Osteocyte (in vitro differentiated cells): ENCODE measurements at regions not wholly inside any gene's neighbourhood (a gene's known extent, or its start where the extent isn't known, plus 50 kb on each side); places are given as distances from the start of the nearest gene placed in this dataset.

ENCODE experiments used
- DNase-seq: peaks from one replicate; pipeline ENCODE4 v3.0.0; 2021; ENCODE audit warnings: mixed read lengths; ENCODE audit not compliant: unreplicated experiment; ENCODE audit errors: extremely low spot score
- H3K27ac Mint-ChIP-seq: one replicate; pipeline ENCODE4 v1.8.0; 2021; ENCODE audit warnings: mild to moderate bottlenecking, mixed read lengths; ENCODE audit not compliant: unreplicated experiment
- H3K27me3 Mint-ChIP-seq: one replicate; pipeline ENCODE4 v1.8.0; 2021; ENCODE audit warnings: mixed read lengths; ENCODE audit not compliant: unreplicated experiment
- H3K36me3 Mint-ChIP-seq: one replicate; pipeline ENCODE4 v1.8.0; 2021; ENCODE audit warnings: mixed read lengths; ENCODE audit not compliant: unreplicated experiment
- H3K4me1 Mint-ChIP-seq: one replicate; pipeline ENCODE4 v1.8.0; 2021; ENCODE audit warnings: mixed read lengths; ENCODE audit not compliant: unreplicated experiment
- H3K4me3 Mint-ChIP-seq: one replicate; pipeline ENCODE4 v1.8.0; 2021; ENCODE audit warnings: mild to moderate bottlenecking, moderate library complexity, mixed read lengths; ENCODE audit not compliant: unreplicated experiment
- H3K9me3 Mint-ChIP-seq: one replicate; pipeline ENCODE4 v1.8.0; 2021; ENCODE audit warnings: mixed read lengths; ENCODE audit not compliant: unreplicated experiment
- CTCF ChIP-seq: fragments of 200-600 bp; sonication (generic); IDR thresholded peaks from 2 replicates; pipeline ENCODE4 v1.5.0; 2021; ENCODE audit warnings: antibody characterized with exemption, mild to moderate bottlenecking, moderate library complexity

DNA sequence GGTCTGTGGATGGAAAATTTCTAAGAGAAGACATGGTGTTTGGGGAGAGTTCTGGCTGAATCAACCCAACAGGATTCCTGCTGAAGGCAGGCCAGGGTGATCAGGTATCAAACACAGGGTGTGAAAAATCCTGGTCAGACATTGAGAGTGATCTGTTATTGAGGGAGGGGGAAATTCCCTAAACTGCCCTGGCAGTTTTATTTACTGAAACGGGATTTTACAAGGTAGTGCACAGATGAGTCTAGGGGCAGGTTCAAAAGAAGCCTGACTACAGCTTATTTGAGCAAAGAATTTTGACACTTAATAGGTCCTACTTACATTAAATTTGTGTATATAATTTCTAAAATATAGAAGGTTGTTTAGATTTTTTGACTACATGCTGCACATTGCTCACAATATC, 569.4 kb upstream of the RGS18 start:
- H3K4me3 Mint-ChIP-seq, result no peak overlapping the region
- H3K36me3 Mint-ChIP-seq, result no peaks in the 10 kb centered on the region
- TF ChIP-seq CTCF, result no peak
- H3K27ac Mint-ChIP-seq, result no peak overlapping the region
- no peak for DNase-seq
- peaks cover 7% of the 10 kb centered on the region for H3K9me3 Mint-ChIP-seq
- H3K27me3 Mint-ChIP-seq, result no peaks in the 10 kb centered on the region
- peaks cover 24% of the 10 kb centered on the region for H3K4me1 Mint-ChIP-seq

GRCh38 chr1:191589536-191589935, 568.7 kb upstream of the RGS18 start:
- peaks cover 5% of the 10 kb centered on the region for H3K9me3 Mint-ChIP-seq
- no peak for DNase-seq
- H3K4me3 Mint-ChIP-seq, result no peak overlapping the region
- H3K27ac Mint-ChIP-seq, result no peak overlapping the region
- H3K4me1 Mint-ChIP-seq, result peaks cover 24% of the 10 kb centered on the region
- no peaks in the 10 kb centered on the region for H3K36me3 Mint-ChIP-seq
- TF ChIP-seq CTCF, result no peak
- no peaks in the 10 kb centered on the region for H3K27me3 Mint-ChIP-seq

- Mint-ChIP-seq H3K9me3 (no peaks in the 10 kb centered on the region), H3K27ac (no peak overlapping the region), H3K27me3 (no peaks in the 10 kb centered on the region), H3K4me3 (no peak overlapping the region), H3K36me3 (no peaks in the 10 kb centered on the region), H3K4me1 (peaks cover 24% of the 10 kb centered on the region)
- DNase-seq, result no peak
- no peak for TF ChIP-seq CTCF
Observed at GRCh38 chr1:191590578-191590977, 567.7 kb upstream of the RGS18 start.

DNA sequence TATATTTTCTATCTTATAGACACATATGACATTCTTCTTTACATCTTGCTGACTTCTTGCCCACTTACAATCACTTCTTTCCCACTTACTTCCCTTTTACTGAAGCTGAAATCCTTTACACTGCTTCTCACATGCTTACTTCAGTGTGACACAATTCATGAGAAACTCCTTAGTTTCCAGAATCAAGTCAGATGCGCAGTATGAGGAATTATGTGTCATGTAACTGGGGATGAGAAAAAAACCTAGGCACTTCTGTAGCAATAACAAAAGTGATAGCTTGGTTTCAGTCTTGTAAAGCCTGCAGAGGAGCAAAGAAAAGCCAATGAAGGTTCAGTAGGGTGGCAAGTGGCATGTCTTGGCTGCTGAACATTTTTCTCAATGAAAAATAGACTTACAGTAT, 566.2 kb upstream of the RGS18 start:
- Mint-ChIP-seq H3K27me3 (no peaks in the 10 kb centered on the region), H3K4me3 (no peak overlapping the region), H3K27ac (no peak overlapping the region), H3K36me3 (no peaks in the 10 kb centered on the region), H3K9me3 (no peaks in the 10 kb centered on the region), H3K4me1 (peaks cover 24% of the 10 kb centered on the region)
- TF ChIP-seq CTCF, result no peak
- no peak for DNase-seq

- Mint-ChIP-seq H3K36me3 (no peaks in the 10 kb centered on the region), H3K4me3 (no peak overlapping the region), H3K27me3 (no peaks in the 10 kb centered on the region), H3K27ac (no peak overlapping the region), H3K4me1 (peaks cover 24% of the 10 kb centered on the region), H3K9me3 (no peaks in the 10 kb centered on the region)
- no peak for TF ChIP-seq CTCF
- DNase-seq, result no peak
Observed at GRCh38 chr1:191592907-191593306, 565.4 kb upstream of the RGS18 start.
